H1 (cell line): ENCODE measurements at regions not wholly inside any gene's neighbourhood (a gene's known extent, or its start where the extent isn't known, plus 50 kb on each side); places are given as distances from the start of the nearest gene placed in this dataset.

Source experiments
- CTCF ChIA-PET: fragments of 300-600 bp; sonication (Branson Sonifier 250); formaldehyde crosslinking; loops from one replicate; lab custom pipeline; 2021; ENCODE audit not compliant: partially characterized antibody; lab: Charles Lee
- POLR2A ChIA-PET: fragments of 300-600 bp; sonication (Branson Sonifier 250); formaldehyde crosslinking; loops from one replicate; lab custom pipeline; 2021; ENCODE audit warnings: inconsistent platforms; ENCODE audit not compliant: partially characterized antibody; lab: Charles Lee
- DNase-seq, 2 experiments: peaks; one replicate each; pipeline versions ENCODE4 v3.0.0 to v3.0.0-alpha.2; 2010 to 2022; ENCODE audit warnings: low spot score in 2 of 2, low read depth in 1 of 2, mixed read lengths in 1 of 2
- FAIRE-seq: peaks from 2 replicates; lab custom pipeline; 2011; peaks lifted over from hg19 to GRCh38; lab: Jason Lieb, UNC
- H2AFZ ChIP-seq: 2 replicates; pipeline ENCODE4 v1.8.1; 2012; ENCODE audit warnings: low read length, inconsistent platforms
- H2AK5ac ChIP-seq: 2 replicates; pipeline ENCODE4 v1.6.1; 2013; ENCODE audit warnings: low read depth, low read length
- H2BK120ac ChIP-seq: replicated peaks from 2 replicates; pipeline ENCODE3; 2013; ENCODE audit warnings: low read depth, low read length, inconsistent platforms
- H2BK12ac ChIP-seq: 2 replicates; pipeline ENCODE4 v1.6.1; 2013; ENCODE audit warnings: low read depth, low read length
- H2BK15ac ChIP-seq: 2 replicates; pipeline ENCODE4 v1.6.1; 2013; ENCODE audit warnings: low read length
- H2BK20ac ChIP-seq: 2 replicates; pipeline ENCODE4 v1.6.1; 2013; ENCODE audit warnings: low read length
- H2BK5ac ChIP-seq: 2 replicates; pipeline ENCODE4 v1.6.1; 2013; ENCODE audit warnings: low read depth, low read length
- H3K14ac ChIP-seq: 2 replicates; pipeline ENCODE4 v1.6.1; 2013; ENCODE audit warnings: inconsistent platforms; ENCODE audit not compliant: insufficient read length
- H3K18ac ChIP-seq: 2 replicates; pipeline ENCODE4 v1.6.1; 2013; ENCODE audit warnings: low read length; ENCODE audit errors: extremely low read depth
- H3K23ac ChIP-seq: 2 replicates; pipeline ENCODE4 v1.6.1; 2013; ENCODE audit warnings: inconsistent platforms; ENCODE audit not compliant: insufficient read length
- H3K23me2 ChIP-seq: 2 replicates; pipeline ENCODE4 v1.6.1; 2013; ENCODE audit warnings: low read depth, low read length
- H3K27ac ChIP-seq: 2 replicates; pipeline ENCODE4 v1.6.1; 2011; ENCODE audit warnings: low read depth, low read length, inconsistent platforms
- H3K27me3 ChIP-seq, 4 experiments: replicated peaks in 1 of 4; 1 replicate in 1 of 4; 2 replicates in 3 of 4; pipeline versions ENCODE4 v1.6.1 to v1.8.1; 2011 to 2013; ENCODE audit warnings: low read length in 3 of 4, mild to moderate bottlenecking in 3 of 4, inconsistent platforms in 2 of 4, mixed read lengths in 2 of 4, moderate library complexity in 1 of 4; ENCODE audit not compliant: control insufficient read depth in 3 of 4, insufficient read depth in 3 of 4; ENCODE audit errors: extremely low read depth in 1 of 4
- H3K36me3 ChIP-seq, 4 experiments: 2 replicates each; pipeline versions ENCODE4 v1.6.1 to v1.8.1; 2011 to 2013; ENCODE audit warnings: mild to moderate bottlenecking in 4 of 4, low read length in 3 of 4, moderate library complexity in 2 of 4, control low read depth in 1 of 4, inconsistent platforms in 1 of 4; ENCODE audit not compliant: insufficient read depth in 4 of 4, control insufficient read depth in 2 of 4
- H3K4ac ChIP-seq: replicated peaks from 2 replicates; pipeline ENCODE3; 2013; ENCODE audit warnings: low read length, low read depth, mixed read lengths, inconsistent platforms; ENCODE audit not compliant: insufficient read length
- H3K4me1 ChIP-seq, 4 experiments: replicated peaks in 1 of 4; 1 replicate in 1 of 4; 2 replicates in 3 of 4; pipeline versions ENCODE4 v1.6.1 to v1.8.1; 2011 to 2013; ENCODE audit warnings: low read length in 3 of 4, inconsistent platforms in 2 of 4, mixed read lengths in 1 of 4; ENCODE audit not compliant: insufficient read depth in 4 of 4, control insufficient read depth in 3 of 4
- H3K4me2 ChIP-seq, 2 experiments: 2 replicates each; pipeline versions ENCODE4 v1.6.1 to v1.8.1; 2011 to 2013; ENCODE audit warnings: low read depth in 2 of 2, low read length in 2 of 2, control low read depth in 1 of 2, inconsistent platforms in 1 of 2, mild to moderate bottlenecking in 1 of 2; ENCODE audit not compliant: insufficient read depth in 1 of 2
- H3K4me3 ChIP-seq, 4 experiments: fragments of 200-600, 300-600 bp in 1 of 4; sonication (generic), shearing (Covaris generic), sonication (Bioruptor Twin) in 1 of 4; 2 replicates each; pipeline versions ENCODE4 v1.5.1 to v1.8.1; 2011 to 2016; ENCODE audit warnings: low read length in 4 of 4, low read depth in 3 of 4, control low read depth in 2 of 4, inconsistent platforms in 2 of 4, mild to moderate bottlenecking in 2 of 4, mixed read lengths in 1 of 4, moderate library complexity in 1 of 4; ENCODE audit not compliant: insufficient read depth in 2 of 4; ENCODE audit errors: extremely low read depth in 1 of 4
- H3K56ac ChIP-seq: replicated peaks from 2 replicates; pipeline ENCODE3; 2013; ENCODE audit warnings: low read depth, mild to moderate bottlenecking, mixed read lengths, low read length, inconsistent platforms; ENCODE audit not compliant: insufficient read length
- H3K79me1 ChIP-seq: 2 replicates; pipeline ENCODE4 v1.6.1; 2013; ENCODE audit warnings: low read depth, low read length, control low read depth
- H3K79me2 ChIP-seq, 2 experiments: 2 replicates each; pipeline versions ENCODE4 v1.6.1 to v1.8.1; 2012 to 2013; ENCODE audit warnings: low read length in 2 of 2, mild to moderate bottlenecking in 2 of 2, inconsistent platforms in 1 of 2; ENCODE audit not compliant: insufficient read depth in 2 of 2, control insufficient read depth in 1 of 2
- H3K9ac ChIP-seq, 4 experiments: replicated peaks in 1 of 4; 1 replicate in 1 of 4; 2 replicates in 3 of 4; pipeline versions ENCODE4 v1.6.1 to v1.8.1; 2011 to 2013; ENCODE audit warnings: low read depth in 3 of 4, low read length in 3 of 4, control low read depth in 2 of 4, mild to moderate bottlenecking in 2 of 4, moderate library complexity in 2 of 4, inconsistent platforms in 1 of 4; ENCODE audit errors: extremely low read depth in 1 of 4
- H3K9me3 ChIP-seq, 2 experiments: 2 replicates each; pipeline versions ENCODE4 v1.6.1 to v1.8.1; 2012 to 2013; ENCODE audit warnings: mild to moderate bottlenecking in 2 of 2, moderate library complexity in 2 of 2, control low read depth in 1 of 2, inconsistent platforms in 1 of 2, low read depth in 1 of 2, low read length in 1 of 2, mixed read lengths in 1 of 2; ENCODE audit not compliant: insufficient read depth in 2 of 2
- H4K20me1 ChIP-seq, 2 experiments: replicated peaks in 1 of 2; 2 replicates each; pipeline versions ENCODE3 to v1.8.1; 2011 to 2013; ENCODE audit warnings: inconsistent platforms in 2 of 2, low read length in 2 of 2, mild to moderate bottlenecking in 1 of 2; ENCODE audit not compliant: insufficient read depth in 2 of 2, control insufficient read depth in 1 of 2
- H4K5ac ChIP-seq: 2 replicates; pipeline ENCODE4 v1.6.1; 2013; ENCODE audit warnings: low read length, low read depth, mixed read lengths, inconsistent platforms; ENCODE audit not compliant: insufficient read length
- H4K8ac ChIP-seq: 2 replicates; pipeline ENCODE4 v1.8.0; 2013; ENCODE audit warnings: mild to moderate bottlenecking, moderate library complexity, low read length, inconsistent platforms; ENCODE audit not compliant: insufficient read depth; ENCODE audit errors: extremely low read depth
- H4K91ac ChIP-seq: replicated peaks from 2 replicates; pipeline ENCODE3; 2013; ENCODE audit warnings: low read length, mixed read lengths, inconsistent platforms; ENCODE audit not compliant: insufficient read length
- BCL11A ChIP-seq, 2 experiments: IDR thresholded peaks; one replicate each; pipeline ENCODE4 v1.6.1; 2011; ENCODE audit warnings: low read depth in 2 of 2, low read length in 2 of 2, mild to moderate bottlenecking in 2 of 2
- CHD2 ChIP-seq: IDR thresholded peaks from 2 replicates; pipeline ENCODE4 v1.6.1; 2012; ENCODE audit warnings: low read length, improper control_type of control experiment
- EP300 ChIP-seq, 2 experiments: IDR thresholded peaks; 1 replicate in 1 of 2; 2 replicates in 1 of 2; pipeline ENCODE4 v1.6.1; 2011 to 2012; ENCODE audit warnings: low read depth in 2 of 2, low read length in 2 of 2, mild to moderate bottlenecking in 2 of 2, borderline replicate concordance in 1 of 2, inconsistent platforms in 1 of 2, moderate library complexity in 1 of 2
- HDAC2 ChIP-seq, 2 experiments: fragments of 300-600 bp in 1 of 2; sonication (generic) in 1 of 2; IDR thresholded peaks; 2 replicates each; pipeline ENCODE4 v1.6.1; 2011 to 2012; ENCODE audit warnings: low read depth in 2 of 2, low read length in 2 of 2, mild to moderate bottlenecking in 2 of 2, moderate library complexity in 2 of 2, borderline replicate concordance in 1 of 2, inconsistent platforms in 1 of 2
- KDM1A ChIP-seq: fragments of 200-600, 300-600 bp; sonication (generic); IDR thresholded peaks from 2 replicates; pipeline ENCODE4 v1.7.1; 2016; ENCODE audit warnings: mild to moderate bottlenecking, low read length, borderline replicate concordance
- MAX ChIP-seq: IDR thresholded peaks from 2 replicates; pipeline ENCODE4 v1.6.1; 2012; ENCODE audit warnings: inconsistent platforms
- NANOG ChIP-seq: IDR thresholded peaks from 2 replicates; pipeline ENCODE4 v1.6.1; 2011; ENCODE audit warnings: low read length, low read depth, mild to moderate bottlenecking, inconsistent platforms; ENCODE audit not compliant: insufficient read depth, poor library complexity, severe bottlenecking
- SP1 ChIP-seq: IDR thresholded peaks from 2 replicates; pipeline ENCODE4 v1.6.1; 2011; ENCODE audit warnings: low read depth, low read length
- TAF1 ChIP-seq: IDR thresholded peaks from 2 replicates; pipeline ENCODE4 v1.6.1; 2011; ENCODE audit warnings: mild to moderate bottlenecking, low read depth, low read length
- TAF7 ChIP-seq: optimal IDR thresholded peaks from 2 replicates; pipeline ENCODE3; 2011; ENCODE audit warnings: low read depth, mild to moderate bottlenecking, inconsistent platforms, low read length, moderate library complexity, borderline replicate concordance

- TF ChIP-seq TAF7, result no peak
- no peak for TF ChIP-seq TAF1
- TF ChIP-seq, all 59 proteins: peak for 0
Observed at GRCh38 chr12:87140262-87140661, 884.1 kb upstream of the MGAT4C start (continued).

GRCh38 chr12:87137220-87137619 is 881.0 kb upstream of the MGAT4C start:
- no peak overlapping the region for H4K5ac ChIP-seq
- H3K79me1 ChIP-seq, result no peaks in the 10 kb centered on the region
- H3K4me3 ChIP-seq, result no peak overlapping the region
- H4K20me1 ChIP-seq, result no peaks in the 10 kb centered on the region
- no peak overlapping the region for H3K4me2 ChIP-seq
- H2BK20ac ChIP-seq, result no peak overlapping the region
- no peak overlapping the region for H2BK12ac ChIP-seq
- ChIA-PET CTCF (no interaction called here), POLR2A (no interaction called here)
- H4K8ac ChIP-seq, result no peak overlapping the region
- H3K4me1 ChIP-seq, result no peaks in the 10 kb centered on the region; a peak in 1 of 7 replicates
- no peak overlapping the region for H3K23ac ChIP-seq
- TF ChIP-seq MAX, result no peak
- TF ChIP-seq CHD2, result no peak
- no peak for TF ChIP-seq KDM1A
- no peak for TF ChIP-seq BCL11A (IDR thresholded peaks at IDR 0.05; ENCODE audit: low read depth in 2 of 2, low read length in 2 of 2)
- no peak for TF ChIP-seq TAF1
- no peak for TF ChIP-seq NANOG
- TF ChIP-seq HDAC2 (IDR thresholded peaks at IDR 0.05; ENCODE audit: borderline replicate concordance in 1 of 2, low read depth in 2 of 2, low read length in 2 of 2), result no peak
- TF ChIP-seq SP1, result no peak
- TF ChIP-seq EP300 (IDR thresholded peaks at IDR 0.05; ENCODE audit: borderline replicate concordance in 1 of 2, low read depth in 2 of 2, low read length in 2 of 2), result no peak
- H3K9me3 ChIP-seq, result 0 out of 4 replicates have a peak, but pooled peaks cover 0 to 3% of the 10 kb centered on the region in 2 experiments
- no peak overlapping the region for H3K18ac ChIP-seq
- no peak overlapping the region for H3K56ac ChIP-seq
- no peak for DNase-seq
- peaks cover 0 to 1% (median 0%) of the 10 kb centered on the region in 4 experiments; a peak in 1 of 7 replicates for H3K27me3 ChIP-seq
- H2AK5ac ChIP-seq, result no peak overlapping the region
- H3K4ac ChIP-seq, result no peak overlapping the region
- no peak for FAIRE-seq
- no peak overlapping the region for H2BK5ac ChIP-seq
- no peaks in the 10 kb centered on the region for H3K79me2 ChIP-seq
- no peak overlapping the region for H3K27ac ChIP-seq
- no peak overlapping the region for H4K91ac ChIP-seq
- H2BK120ac ChIP-seq, result no peak overlapping the region
- H3K14ac ChIP-seq, result no peak overlapping the region
- H3K36me3 ChIP-seq, result no peaks in the 10 kb centered on the region
- no peak overlapping the region for H3K9ac ChIP-seq
- H3K23me2 ChIP-seq, result no peaks in the 10 kb centered on the region
- H2BK15ac ChIP-seq, result no peak overlapping the region
- H2AFZ ChIP-seq, result no peak overlapping the region
